HCT116 (cell line): ENCODE measurements at regions not wholly inside any gene's neighbourhood (a gene's known extent, or its start where the extent isn't known, plus 50 kb on each side); places are given as distances from the start of the nearest gene placed in this dataset.

Experiments
- EZH2 ChIP-seq: fragments of 200-600 bp; sonication (generic); IDR thresholded peaks from 2 replicates; pipeline ENCODE4 v1.6.1; 2017; ENCODE audit warnings: antibody characterized with exemption, mixed run types
- EZH2phosphoT487 ChIP-seq: fragments of 200-600 bp; IDR thresholded peaks from 2 replicates; pipeline ENCODE4 v1.6.1; 2018; ENCODE audit warnings: antibody characterized with exemption, borderline replicate concordance
- FOSL1 ChIP-seq: IDR thresholded peaks from 2 replicates; pipeline ENCODE4 v1.6.1; 2012; ENCODE audit warnings: low read depth
- JUND ChIP-seq: IDR thresholded peaks from 2 replicates; pipeline ENCODE4 v1.6.1; 2012
- POLR2A ChIP-seq: IDR thresholded peaks from 2 replicates; pipeline ENCODE4 v1.7.0; 2011; ENCODE audit warnings: borderline replicate concordance; ENCODE audit not compliant: insufficient read depth, insufficient read length; ENCODE audit errors: extremely low read depth
- TCF7L2 ChIP-seq: IDR thresholded peaks from 2 replicates; pipeline ENCODE4 v1.7.0; 2011; ENCODE audit warnings: borderline replicate concordance, inconsistent platforms; ENCODE audit not compliant: insufficient read depth, insufficient read length; ENCODE audit errors: extremely low read depth
- TF ChIP-seq, protein P1 (sequence below), 3 experiments: fragments of 200-600 bp in 1 of 3; sonication (generic) in 1 of 3; IDR thresholded peaks in 2 of 3; conservative IDR thresholded peaks in 1 of 3; 2 replicates each; pipeline ENCODE4 v1.5.1; 2012 to 2017; ENCODE audit warnings: low read depth in 2 of 3, low read length in 2 of 3, antibody characterized with exemption in 1 of 3, borderline replicate concordance in 1 of 3, control low read depth in 1 of 3, mild to moderate bottlenecking in 1 of 3, mixed read lengths in 1 of 3, mixed run types in 1 of 3, moderate library complexity in 1 of 3; ENCODE audit not compliant: insufficient read depth in 1 of 3
- TF ChIP-seq, protein P2 (sequence below): IDR thresholded peaks from 2 replicates; pipeline ENCODE4 v1.6.1; 2012

DNA sequence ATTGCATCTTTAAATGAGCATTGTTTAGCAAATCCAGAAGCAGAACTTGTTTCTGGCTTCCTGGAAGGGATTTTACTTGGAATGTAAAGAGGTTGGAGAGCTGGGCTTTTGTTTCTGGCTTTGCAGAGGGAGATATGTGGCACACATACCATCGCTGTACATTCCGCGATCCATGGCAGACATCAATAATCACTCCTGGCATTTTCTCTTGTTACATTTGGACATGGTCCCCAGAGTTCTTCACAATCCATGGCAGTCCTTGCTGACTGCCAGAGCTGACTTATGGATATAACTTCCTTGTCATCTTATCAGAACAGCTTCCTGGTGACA is 445.6 kb upstream of the SPRED2 start:
- TF ChIP-seq, protein P1, sequence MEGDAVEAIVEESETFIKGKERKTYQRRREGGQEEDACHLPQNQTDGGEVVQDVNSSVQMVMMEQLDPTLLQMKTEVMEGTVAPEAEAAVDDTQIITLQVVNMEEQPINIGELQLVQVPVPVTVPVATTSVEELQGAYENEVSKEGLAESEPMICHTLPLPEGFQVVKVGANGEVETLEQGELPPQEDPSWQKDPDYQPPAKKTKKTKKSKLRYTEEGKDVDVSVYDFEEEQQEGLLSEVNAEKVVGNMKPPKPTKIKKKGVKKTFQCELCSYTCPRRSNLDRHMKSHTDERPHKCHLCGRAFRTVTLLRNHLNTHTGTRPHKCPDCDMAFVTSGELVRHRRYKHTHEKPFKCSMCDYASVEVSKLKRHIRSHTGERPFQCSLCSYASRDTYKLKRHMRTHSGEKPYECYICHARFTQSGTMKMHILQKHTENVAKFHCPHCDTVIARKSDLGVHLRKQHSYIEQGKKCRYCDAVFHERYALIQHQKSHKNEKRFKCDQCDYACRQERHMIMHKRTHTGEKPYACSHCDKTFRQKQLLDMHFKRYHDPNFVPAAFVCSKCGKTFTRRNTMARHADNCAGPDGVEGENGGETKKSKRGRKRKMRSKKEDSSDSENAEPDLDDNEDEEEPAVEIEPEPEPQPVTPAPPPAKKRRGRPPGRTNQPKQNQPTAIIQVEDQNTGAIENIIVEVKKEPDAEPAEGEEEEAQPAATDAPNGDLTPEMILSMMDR (IDR thresholded peaks at IDR 0.05 in 2 of 3, conservative IDR thresholded peaks at IDR 0.05 in 1 of 3; ENCODE audit: borderline replicate concordance in 1 of 3, insufficient read depth in 1 of 3, low read depth in 2 of 3, low read length in 2 of 3), result no peak
- TF ChIP-seq JUND (no peak), POLR2A (no peak), FOSL1 (no peak), TCF7L2 (no peak), EZH2 (no peak), EZH2phosphoT487 (no peak)
- TF ChIP-seq, protein P2, sequence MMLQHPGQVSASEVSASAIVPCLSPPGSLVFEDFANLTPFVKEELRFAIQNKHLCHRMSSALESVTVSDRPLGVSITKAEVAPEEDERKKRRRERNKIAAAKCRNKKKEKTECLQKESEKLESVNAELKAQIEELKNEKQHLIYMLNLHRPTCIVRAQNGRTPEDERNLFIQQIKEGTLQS, result no peak
